HG03060 (cell line): ENCODE measurements at regions not wholly inside any gene's neighbourhood (a gene's known extent, or its start where the extent isn't known, plus 50 kb on each side); places are given as distances from the start of the nearest gene placed in this dataset.
"Not testable (repeated sequence)": the region's sequence is repeated elsewhere in the genome, so short reads cannot be mapped to it uniquely, and the experiment has no call there.

Experiments used
- ATAC-seq: cut with Tn5 transposase; IDR thresholded peaks from one replicate; pipeline ENCODE4 v1.9.1; 2021; ENCODE audit warnings: low read depth, moderate number of reproducible peaks; ENCODE audit not compliant: unreplicated experiment

GRCh38 chr10:29363930-29364329 lies 75.1 kb downstream of the LYZL1 start:
- not testable (repeated sequence) for ATAC-seq

- ATAC-seq = not testable (repeated sequence)
These were observed 77.3 kb downstream of the LYZL1 start for GRCh38 chr10:29366206-29366605.

- no peak for ATAC-seq
These were observed 80.5 kb downstream of the LYZL1 start for GRCh38 chr10:29369419-29369818.

- ATAC-seq = no peak
These were observed 81.5 kb downstream of the LYZL1 start for GRCh38 chr10:29370097-29371092.

- ATAC-seq = no peak
These were observed 84.0 kb downstream of the LYZL1 start for GRCh38 chr10:29372920-29373319.

GRCh38 chr10:29374162-29374561 lies 85.3 kb downstream of the LYZL1 start:
- ATAC-seq = no peak

GRCh38 chr10:29375888-29376287 lies 87.0 kb downstream of the LYZL1 start:
- ATAC-seq = no peak

GRCh38 chr10:29377333-29377961 lies 88.6 kb downstream of the LYZL1 start:
- no peak for ATAC-seq

GRCh38 chr10:29378106-29378505 lies 89.2 kb downstream of the LYZL1 start:
- no peak for ATAC-seq

GRCh38 chr10:29379208-29379607 lies 90.3 kb downstream of the LYZL1 start:
- no peak for ATAC-seq

- ATAC-seq = not testable (repeated sequence)
These were observed 91.1 kb downstream of the LYZL1 start for GRCh38 chr10:29379777-29380598.

- ATAC-seq = not testable (repeated sequence)
These were observed 92.0 kb downstream of the LYZL1 start for GRCh38 chr10:29380599-29381511.

- ATAC-seq = peak; percentile 54
These were observed 97.6 kb downstream of the LYZL1 start for GRCh38 chr10:29386342-29386999.

- no peak for ATAC-seq
These were observed 98.4 kb downstream of the LYZL1 start for GRCh38 chr10:29387269-29387668.

- ATAC-seq = not testable (repeated sequence)
These were observed 99.2 kb downstream of the LYZL1 start for GRCh38 chr10:29388112-29388511.

- no peak for ATAC-seq
These were observed 100.6 kb downstream of the LYZL1 start for GRCh38 chr10:29389493-29389892.

GRCh38 chr10:29389935-29390334 lies 101.1 kb downstream of the LYZL1 start:
- no peak for ATAC-seq

GRCh38 chr10:29392376-29393021 lies 103.6 kb downstream of the LYZL1 start:
- ATAC-seq = no peak
